Endothelial cell (in vitro differentiated cells): ENCODE measurements at regions not wholly inside any gene's neighbourhood (a gene's known extent, or its start where the extent isn't known, plus 50 kb on each side); places are given as distances from the start of the nearest gene placed in this dataset.
"Not testable (repeated sequence)": the region's sequence is repeated elsewhere in the genome, so short reads cannot be mapped to it uniquely, and the experiment has no call there.

Source experiments
- DNase-seq: peaks from one replicate; pipeline ENCODE4 v3.0.0; 2021; ENCODE audit warnings: low spot score
- H3K27ac Mint-ChIP-seq: one replicate; pipeline ENCODE4 v1.8.0; 2021; ENCODE audit warnings: mixed read lengths, inconsistent platforms; ENCODE audit not compliant: unreplicated experiment
- H3K27me3 Mint-ChIP-seq: one replicate; pipeline ENCODE4 v1.8.0; 2021; ENCODE audit warnings: mild to moderate bottlenecking, moderate library complexity, mixed read lengths, inconsistent platforms; ENCODE audit not compliant: unreplicated experiment
- H3K36me3 Mint-ChIP-seq: one replicate; pipeline ENCODE4 v1.8.0; 2021; ENCODE audit warnings: mild to moderate bottlenecking, low read depth, mixed read lengths, inconsistent platforms; ENCODE audit not compliant: unreplicated experiment
- H3K4me1 Mint-ChIP-seq: one replicate; pipeline ENCODE4 v1.8.0; 2021; ENCODE audit warnings: mild to moderate bottlenecking, mixed read lengths, inconsistent platforms; ENCODE audit not compliant: unreplicated experiment
- H3K4me3 Mint-ChIP-seq: one replicate; pipeline ENCODE4 v1.8.0; 2021; ENCODE audit warnings: mild to moderate bottlenecking, mixed read lengths, inconsistent platforms; ENCODE audit not compliant: unreplicated experiment
- H3K9me3 Mint-ChIP-seq: one replicate; pipeline ENCODE4 v1.8.0; 2021; ENCODE audit warnings: mixed read lengths, inconsistent platforms; ENCODE audit not compliant: unreplicated experiment
- TF ChIP-seq, protein P1 (sequence below): fragments of 200-600 bp; sonication (generic); IDR thresholded peaks from one replicate; pipeline ENCODE4 v1.5.0; 2021; ENCODE audit warnings: antibody characterized with exemption; ENCODE audit not compliant: unreplicated experiment

DNA sequence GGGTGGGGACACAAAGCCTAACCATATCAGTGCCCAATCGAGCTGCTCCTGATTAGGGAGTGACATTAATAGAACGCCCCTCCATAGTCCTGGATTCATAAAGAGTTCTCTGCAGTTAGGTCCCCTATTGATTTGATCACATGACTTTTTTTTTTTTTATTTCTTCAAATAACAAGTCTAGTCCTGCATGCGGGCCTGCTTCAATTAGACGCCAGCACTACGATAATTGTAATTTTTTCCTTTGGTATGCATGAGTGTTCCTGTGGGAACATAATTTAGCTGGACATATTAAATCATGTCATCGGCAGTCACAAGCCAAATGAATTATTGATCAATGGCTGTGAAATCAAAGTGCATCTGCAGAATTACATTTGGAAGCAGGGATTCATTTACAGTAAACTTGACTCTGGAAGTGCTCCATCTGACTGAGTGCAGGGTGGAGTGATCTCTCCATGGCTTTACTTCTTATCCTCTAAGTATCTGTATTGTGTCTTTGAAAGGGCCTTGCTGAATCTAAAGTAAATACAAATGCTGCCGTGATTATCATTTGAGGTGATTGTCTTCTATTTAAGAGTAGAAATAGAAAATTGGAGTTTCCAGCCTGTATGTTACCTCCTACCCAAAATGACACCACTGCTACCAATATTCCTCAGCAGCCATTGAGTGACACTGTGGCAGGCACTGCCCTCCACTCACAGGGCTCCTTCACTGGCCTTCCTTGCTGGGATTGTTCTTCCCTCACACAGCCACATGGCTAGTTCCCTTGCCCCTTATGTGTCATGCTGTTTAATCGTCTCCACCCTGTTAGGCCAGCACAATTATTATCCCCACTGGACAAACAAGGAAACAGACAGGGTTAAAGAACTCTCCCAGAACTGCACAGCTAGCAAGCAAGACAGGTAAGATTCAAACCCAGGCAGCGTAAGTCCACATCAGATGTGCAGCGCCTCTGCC is 337.4 kb upstream of the ID2 start:
- Mint-ChIP-seq H3K27me3 (no peaks in the 10 kb centered on the region), H3K4me1 (no peaks in the 10 kb centered on the region), H3K27ac (no peak overlapping the region), H3K4me3 (no peak overlapping the region), H3K36me3 (no peaks in the 10 kb centered on the region), H3K9me3 (no peaks in the 10 kb centered on the region)
- no peak for DNase-seq
- TF ChIP-seq, protein P1, sequence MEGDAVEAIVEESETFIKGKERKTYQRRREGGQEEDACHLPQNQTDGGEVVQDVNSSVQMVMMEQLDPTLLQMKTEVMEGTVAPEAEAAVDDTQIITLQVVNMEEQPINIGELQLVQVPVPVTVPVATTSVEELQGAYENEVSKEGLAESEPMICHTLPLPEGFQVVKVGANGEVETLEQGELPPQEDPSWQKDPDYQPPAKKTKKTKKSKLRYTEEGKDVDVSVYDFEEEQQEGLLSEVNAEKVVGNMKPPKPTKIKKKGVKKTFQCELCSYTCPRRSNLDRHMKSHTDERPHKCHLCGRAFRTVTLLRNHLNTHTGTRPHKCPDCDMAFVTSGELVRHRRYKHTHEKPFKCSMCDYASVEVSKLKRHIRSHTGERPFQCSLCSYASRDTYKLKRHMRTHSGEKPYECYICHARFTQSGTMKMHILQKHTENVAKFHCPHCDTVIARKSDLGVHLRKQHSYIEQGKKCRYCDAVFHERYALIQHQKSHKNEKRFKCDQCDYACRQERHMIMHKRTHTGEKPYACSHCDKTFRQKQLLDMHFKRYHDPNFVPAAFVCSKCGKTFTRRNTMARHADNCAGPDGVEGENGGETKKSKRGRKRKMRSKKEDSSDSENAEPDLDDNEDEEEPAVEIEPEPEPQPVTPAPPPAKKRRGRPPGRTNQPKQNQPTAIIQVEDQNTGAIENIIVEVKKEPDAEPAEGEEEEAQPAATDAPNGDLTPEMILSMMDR = no peak

DNA sequence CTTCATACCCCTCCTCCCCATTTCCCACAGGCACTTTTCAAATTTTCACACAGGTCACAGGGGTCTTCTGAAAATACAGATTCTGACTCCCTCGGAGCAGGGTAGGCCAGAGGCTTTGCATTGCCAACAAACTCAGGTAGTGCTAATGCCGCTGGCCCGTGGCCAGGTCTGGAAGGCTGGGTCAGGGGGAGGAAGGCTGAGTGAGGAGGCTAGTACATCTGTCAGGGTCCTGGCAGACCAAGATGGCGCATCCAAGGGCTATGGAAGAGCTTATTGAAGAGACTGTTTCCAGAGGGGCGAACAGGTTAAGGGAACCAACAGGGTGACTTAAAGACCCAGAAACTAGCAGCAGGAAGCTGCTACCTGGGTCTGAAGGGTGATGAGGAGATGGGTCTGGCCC is 336.7 kb upstream of the ID2 start:
- DNase-seq = no peak
- Mint-ChIP-seq H3K4me3 (no peak overlapping the region), H3K36me3 (no peaks in the 10 kb centered on the region), H3K27me3 (no peaks in the 10 kb centered on the region), H3K27ac (no peak overlapping the region), H3K4me1 (no peaks in the 10 kb centered on the region), H3K9me3 (no peaks in the 10 kb centered on the region)
- TF ChIP-seq, protein P1 = no peak

DNA sequence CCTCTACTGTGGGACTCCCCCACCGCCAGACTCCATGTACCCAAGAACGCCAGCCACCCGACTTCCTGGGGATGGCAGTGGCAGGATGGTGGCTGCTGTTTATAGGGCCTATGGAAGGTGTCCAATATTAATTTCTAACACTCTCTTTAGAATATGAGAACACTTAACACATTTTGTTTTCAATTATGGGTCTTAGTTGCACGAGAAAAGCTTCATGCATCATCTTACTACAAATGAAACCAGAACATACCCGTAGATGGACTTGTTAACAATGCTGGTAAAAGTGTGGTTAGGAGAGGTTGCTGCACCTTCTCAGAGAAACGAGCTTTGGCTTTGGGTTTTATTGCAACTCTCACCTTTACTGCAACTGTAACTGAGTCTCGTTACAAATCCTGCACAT is 335.6 kb upstream of the ID2 start:
- Mint-ChIP-seq H3K4me3 (no peak overlapping the region), H3K9me3 (no peaks in the 10 kb centered on the region), H3K27ac (no peak overlapping the region), H3K4me1 (no peaks in the 10 kb centered on the region), H3K36me3 (no peaks in the 10 kb centered on the region), H3K27me3 (no peaks in the 10 kb centered on the region)
- DNase-seq = no peak
- TF ChIP-seq, protein P1 = no peak

DNA sequence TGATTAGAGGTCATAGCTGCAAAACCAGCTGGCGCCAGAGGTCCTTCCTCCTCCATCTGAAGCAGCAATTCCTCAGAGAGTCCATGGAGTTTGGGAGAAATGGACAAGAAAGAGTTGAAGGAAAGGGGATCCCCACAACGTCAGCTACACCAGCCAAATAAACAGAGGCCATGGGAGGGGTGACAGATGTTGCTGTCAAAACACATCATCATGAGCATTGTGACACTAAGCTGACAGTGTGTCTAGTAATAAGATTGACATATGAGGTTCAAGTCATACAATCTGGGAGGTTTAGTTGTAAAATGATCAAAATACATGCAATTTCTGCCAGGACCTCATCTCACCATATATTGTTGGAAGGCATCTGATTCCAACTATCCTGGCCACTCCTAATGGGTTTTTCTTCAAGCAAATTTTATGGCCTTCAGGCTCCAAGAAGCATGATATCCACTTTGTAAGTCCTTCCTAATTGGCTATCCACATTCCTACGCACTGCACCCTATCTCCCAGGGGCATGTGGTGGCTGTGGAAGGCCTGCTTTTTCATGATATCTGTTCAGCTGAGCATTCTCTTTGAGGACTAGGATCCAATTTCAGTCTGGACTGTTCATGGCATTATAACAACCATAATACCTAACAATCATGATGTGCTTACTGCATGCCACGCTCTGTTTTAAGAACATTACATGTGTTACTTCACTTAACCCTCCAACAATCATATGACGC is 335.0 kb upstream of the ID2 start:
- H3K4me3 Mint-ChIP-seq = no peak overlapping the region
- no peaks in the 10 kb centered on the region for H3K4me1 Mint-ChIP-seq
- H3K9me3 Mint-ChIP-seq = no peaks in the 10 kb centered on the region
- TF ChIP-seq, protein P1 = no peak
- no peak for DNase-seq
- H3K27me3 Mint-ChIP-seq = no peaks in the 10 kb centered on the region
- no peaks in the 10 kb centered on the region for H3K36me3 Mint-ChIP-seq
- no peak overlapping the region for H3K27ac Mint-ChIP-seq

DNA sequence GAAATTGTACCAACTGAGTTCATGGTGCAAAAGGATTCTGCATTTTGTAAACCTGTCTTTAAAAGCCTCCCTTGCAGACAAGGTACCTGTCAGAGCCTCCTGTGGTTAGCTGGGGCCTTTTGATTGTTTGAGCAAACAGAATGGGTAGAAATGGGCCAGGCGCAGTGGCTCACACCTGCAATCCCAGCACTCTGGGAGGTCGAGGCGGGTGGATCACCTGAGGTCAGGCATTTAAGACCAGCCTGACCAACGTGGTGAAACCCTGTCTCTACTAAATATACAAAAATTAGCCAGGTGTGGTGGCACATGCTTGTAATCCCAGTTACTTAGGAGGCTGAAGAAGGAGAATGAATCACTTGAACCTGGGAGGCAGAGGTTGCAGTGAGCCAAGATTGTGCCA is 332.9 kb upstream of the ID2 start:
- H3K4me3 Mint-ChIP-seq, H3K36me3 Mint-ChIP-seq, H3K27me3 Mint-ChIP-seq, H3K9me3 Mint-ChIP-seq, H3K4me1 Mint-ChIP-seq, H3K27ac Mint-ChIP-seq, DNase-seq: not testable (repeated sequence)
